B cell (primary cell): ENCODE measurements at regions not wholly inside any gene's neighbourhood (a gene's known extent, or its start where the extent isn't known, plus 50 kb on each side); places are given as distances from the start of the nearest gene placed in this dataset.

Experiments
- EZH2 ChIP-seq: IDR thresholded peaks from 2 replicates; pipeline ENCODE4 v1.6.1; 2012; ENCODE audit warnings: borderline replicate concordance, low read depth, mild to moderate bottlenecking, moderate library complexity, low read length; ENCODE audit not compliant: insufficient read depth, poor library complexity, severe bottlenecking
- TF ChIP-seq, protein P1 (sequence below): fragments of 200-600 bp; IDR thresholded peaks from one replicate; pipeline ENCODE4 v1.8.0; 2022; ENCODE audit warnings: antibody characterized with exemption, mild to moderate bottlenecking

DNA sequence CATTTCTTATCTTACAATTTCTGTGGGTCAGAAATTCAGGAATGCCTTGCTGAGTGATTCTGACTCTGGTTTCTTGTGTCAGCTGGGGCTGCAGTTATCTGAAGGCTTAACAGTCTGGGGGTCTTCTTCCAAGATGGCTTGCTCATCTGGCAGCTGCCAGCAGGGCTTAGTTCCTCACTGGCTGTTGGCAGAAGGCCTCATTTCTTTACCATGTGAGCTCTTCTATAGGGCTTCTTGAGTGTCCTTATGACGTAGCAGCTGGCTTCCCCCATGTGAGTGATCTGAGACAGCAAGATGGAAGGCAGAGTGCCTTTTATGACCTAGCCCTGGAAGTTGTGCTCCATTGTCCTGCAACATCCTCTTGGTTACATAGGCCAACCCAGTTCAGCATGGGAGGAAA lies 82.0 kb upstream of the PDZRN3 start:
- TF ChIP-seq, protein P1, sequence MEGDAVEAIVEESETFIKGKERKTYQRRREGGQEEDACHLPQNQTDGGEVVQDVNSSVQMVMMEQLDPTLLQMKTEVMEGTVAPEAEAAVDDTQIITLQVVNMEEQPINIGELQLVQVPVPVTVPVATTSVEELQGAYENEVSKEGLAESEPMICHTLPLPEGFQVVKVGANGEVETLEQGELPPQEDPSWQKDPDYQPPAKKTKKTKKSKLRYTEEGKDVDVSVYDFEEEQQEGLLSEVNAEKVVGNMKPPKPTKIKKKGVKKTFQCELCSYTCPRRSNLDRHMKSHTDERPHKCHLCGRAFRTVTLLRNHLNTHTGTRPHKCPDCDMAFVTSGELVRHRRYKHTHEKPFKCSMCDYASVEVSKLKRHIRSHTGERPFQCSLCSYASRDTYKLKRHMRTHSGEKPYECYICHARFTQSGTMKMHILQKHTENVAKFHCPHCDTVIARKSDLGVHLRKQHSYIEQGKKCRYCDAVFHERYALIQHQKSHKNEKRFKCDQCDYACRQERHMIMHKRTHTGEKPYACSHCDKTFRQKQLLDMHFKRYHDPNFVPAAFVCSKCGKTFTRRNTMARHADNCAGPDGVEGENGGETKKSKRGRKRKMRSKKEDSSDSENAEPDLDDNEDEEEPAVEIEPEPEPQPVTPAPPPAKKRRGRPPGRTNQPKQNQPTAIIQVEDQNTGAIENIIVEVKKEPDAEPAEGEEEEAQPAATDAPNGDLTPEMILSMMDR = no peak
- TF ChIP-seq EZH2 = no peak
